Epithelial cell of esophagus (primary cell): ENCODE measurements at regions not wholly inside any gene's neighbourhood (a gene's known extent, or its start where the extent isn't known, plus 50 kb on each side); places are given as distances from the start of the nearest gene placed in this dataset.

Experiments used
- DNase-seq: peaks from one replicate; pipeline ENCODE4 v3.0.0; 2010; ENCODE audit warnings: low read depth
- H3K4me3 ChIP-seq: 2 replicates; pipeline ENCODE4 v1.5.1; 2011; ENCODE audit warnings: mild to moderate bottlenecking, low read length, control low read depth
- CTCF ChIP-seq: IDR thresholded peaks from 2 replicates; pipeline ENCODE4 v1.5.1; 2011; ENCODE audit warnings: low read depth, mild to moderate bottlenecking, low read length, control low read depth, inconsistent platforms; ENCODE audit not compliant: insufficient read depth; ENCODE audit errors: missing control alignments

GRCh38 chr7:4626318-4626845 lies 55.7 kb upstream of the FOXK1 start:
- H3K4me3 ChIP-seq = no peak overlapping the region
- no peak for DNase-seq
- no peak for TF ChIP-seq CTCF

DNA sequence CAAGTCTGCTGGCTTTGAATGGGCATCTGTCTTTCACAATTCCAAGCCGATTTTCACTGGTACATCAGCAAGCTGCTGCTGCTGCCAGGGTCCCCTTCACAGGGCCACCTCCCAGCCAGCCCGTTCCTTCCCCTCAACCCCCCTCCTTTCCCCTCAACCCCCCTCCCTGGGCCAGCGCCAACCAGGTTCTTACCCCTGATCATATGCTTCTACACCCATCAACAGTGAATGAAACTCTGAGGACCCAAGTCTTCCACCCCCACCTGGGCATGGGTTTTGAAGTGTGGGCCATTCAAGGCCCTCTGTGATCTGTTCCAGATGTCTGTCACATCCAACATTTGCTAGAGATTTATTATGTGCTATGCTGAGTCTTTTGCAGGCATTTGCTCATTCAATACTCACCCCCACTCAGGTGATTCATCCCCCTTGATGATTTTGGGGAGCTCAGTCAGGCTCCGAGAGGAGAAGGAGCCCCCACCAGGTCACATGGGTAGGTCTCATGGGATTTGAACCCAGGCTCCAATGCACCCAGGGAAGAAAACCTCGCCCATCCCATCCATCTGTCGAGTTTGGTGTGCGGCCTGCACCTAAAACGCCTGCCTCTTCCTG lies 52.7 kb upstream of the FOXK1 start:
- TF ChIP-seq CTCF = no peak
- H3K4me3 ChIP-seq = no peak overlapping the region
- DNase-seq = no peak

DNA sequence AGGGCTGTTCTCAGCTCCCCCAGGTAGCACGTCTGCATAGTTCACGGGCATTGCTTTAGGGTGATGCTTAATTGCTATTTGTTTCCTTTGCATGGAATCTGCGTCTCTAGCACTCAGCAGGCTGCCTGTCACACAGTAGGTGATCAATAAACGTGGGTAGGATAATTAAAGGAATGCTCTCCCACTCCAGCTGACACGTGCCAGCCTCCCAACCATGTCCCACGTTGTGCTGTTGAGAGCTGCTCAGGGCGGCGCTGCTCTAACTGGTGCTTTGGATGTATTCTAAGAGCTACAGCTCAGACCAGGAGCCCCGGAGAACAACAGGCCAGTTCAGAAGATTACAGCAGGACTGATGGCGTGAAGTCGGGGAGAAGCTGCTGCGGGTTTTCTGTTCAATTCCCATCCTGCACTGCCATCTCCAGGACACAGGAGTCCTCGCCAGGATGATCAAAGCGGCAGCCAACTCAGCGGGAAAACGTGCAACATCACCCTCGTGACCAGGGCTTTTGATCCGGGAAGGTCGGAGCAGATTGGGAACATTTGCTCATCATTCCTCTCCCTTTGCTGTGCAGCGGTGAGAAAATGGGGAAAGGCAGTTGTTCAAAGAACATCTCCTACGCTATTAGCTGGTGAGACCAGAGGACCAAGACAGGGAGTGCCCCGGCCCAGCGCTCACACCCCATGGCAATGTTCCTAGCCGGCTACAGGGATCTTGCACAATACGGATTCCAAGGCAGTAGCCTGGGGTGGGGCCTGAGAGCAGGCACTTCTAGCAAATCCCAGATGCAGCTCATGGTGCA lies 50.5 kb upstream of the FOXK1 start:
- peak; percentile 92 for DNase-seq
- peak overlapping the region; percentile 20 for H3K4me3 ChIP-seq

More for the DNA sequence above, 50.5 kb upstream of the FOXK1 start:
- TF ChIP-seq CTCF = peak; percentile 81
